Endothelial cell of umbilical vein (primary cell): ENCODE measurements at regions not wholly inside any gene's neighbourhood (a gene's known extent, or its start where the extent isn't known, plus 50 kb on each side); places are given as distances from the start of the nearest gene placed in this dataset.

Source experiments
- BruUV-seq: library from RNA; stranded (reverse); fragments of 400-500 nt; replicated peaks from 2 replicates; lab custom pipeline; 2021; lab: Mats Ljungman, UMichigan
- CTCF ChIA-PET: fragments of 300-600, 350-600 bp; sonication (Branson Sonifier 250); formaldehyde crosslinking; loops from one replicate; lab custom pipeline; 2021; ENCODE audit warnings: antibody characterized with exemption, inconsistent platforms; lab: Charles Lee
- POLR2A ChIA-PET: fragments of 300-600, 350-600 bp; sonication (Branson Sonifier 250); formaldehyde crosslinking; loops from one replicate; lab custom pipeline; 2021; ENCODE audit warnings: antibody characterized with exemption, inconsistent platforms; lab: Charles Lee
- DNase-seq: peaks from one replicate; pipeline ENCODE4 v3.0.0-alpha.2; 2011; ENCODE audit warnings: low read depth, low spot score
- FAIRE-seq: peaks from 2 replicates; lab custom pipeline; 2011; peaks lifted over from hg19 to GRCh38; lab: Jason Lieb, UNC
- H2AFZ ChIP-seq: 2 replicates; pipeline ENCODE4 v1.6.0; 2012; ENCODE audit warnings: low read depth, low read length, control low read depth, inconsistent platforms
- H3K27ac ChIP-seq: 2 replicates; pipeline ENCODE4 v1.5.1; 2011; ENCODE audit warnings: low read depth, mild to moderate bottlenecking, control low read depth, low read length, moderate library complexity; ENCODE audit not compliant: insufficient read depth
- H3K27me3 ChIP-seq, 2 experiments: 2 replicates each; pipeline versions ENCODE4 v1.6.0 to v1.6.1; 2011; ENCODE audit warnings: low read length in 2 of 2, mixed read lengths in 1 of 2; ENCODE audit not compliant: control insufficient read depth in 2 of 2, insufficient read depth in 2 of 2
- H3K36me3 ChIP-seq, 2 experiments: 2 replicates in 1 of 2; 3 replicates in 1 of 2; pipeline ENCODE4 v1.5.1; 2011; ENCODE audit warnings: low read length in 2 of 2, mild to moderate bottlenecking in 1 of 2, moderate library complexity in 1 of 2; ENCODE audit not compliant: control insufficient read depth in 2 of 2, insufficient read depth in 2 of 2; ENCODE audit errors: extremely low read depth in 1 of 2
- H3K4me1 ChIP-seq: 3 replicates; pipeline ENCODE4 v1.5.1; 2011; ENCODE audit warnings: mild to moderate bottlenecking, low read length; ENCODE audit not compliant: control insufficient read depth, insufficient read depth; ENCODE audit errors: extremely low read depth
- H3K4me2 ChIP-seq: 2 replicates; pipeline ENCODE4 v1.6.1; 2011; ENCODE audit warnings: low read length, control low read depth, mixed read lengths; ENCODE audit not compliant: insufficient read depth
- H3K4me3 ChIP-seq, 3 experiments: fragments of 200-600 bp in 1 of 3; sonication (generic), shearing (Covaris generic) in 1 of 3; replicated peaks in 1 of 3; 2 replicates each; pipeline ENCODE4 v1.5.1; 2011 to 2016; ENCODE audit warnings: control low read depth in 3 of 3, low read length in 3 of 3, mild to moderate bottlenecking in 2 of 3, inconsistent platforms in 1 of 3, low read depth in 1 of 3, moderate library complexity in 1 of 3; ENCODE audit not compliant: insufficient read depth in 1 of 3
- H3K79me2 ChIP-seq: 2 replicates; pipeline ENCODE4 v1.6.0; 2012; ENCODE audit warnings: low read length, inconsistent platforms; ENCODE audit not compliant: control insufficient read depth, insufficient read depth
- H3K9ac ChIP-seq: replicated peaks from 2 replicates; pipeline ENCODE3; 2011; ENCODE audit warnings: low read length, control low read depth; ENCODE audit not compliant: insufficient read depth; ENCODE audit errors: extremely low read depth
- H3K9me1 ChIP-seq: replicated peaks from 3 replicates; pipeline ENCODE4 v1.6.0; 2011; ENCODE audit warnings: mild to moderate bottlenecking, low read length; ENCODE audit not compliant: control insufficient read depth, insufficient read depth; ENCODE audit errors: extremely low read depth
- H3K9me3 ChIP-seq: replicated peaks from 2 replicates; pipeline ENCODE4 v1.5.1; 2012; ENCODE audit warnings: low read length, inconsistent platforms; ENCODE audit not compliant: control insufficient read depth, insufficient read depth
- H4K20me1 ChIP-seq: replicated peaks from 2 replicates; pipeline ENCODE3; 2011; ENCODE audit warnings: mild to moderate bottlenecking, low read length; ENCODE audit not compliant: control insufficient read depth, insufficient read depth; ENCODE audit errors: extremely low read depth
- EZH2 ChIP-seq: IDR thresholded peaks from 2 replicates; pipeline ENCODE4 v1.6.1; 2012; ENCODE audit warnings: borderline replicate concordance, low read depth, mild to moderate bottlenecking, moderate library complexity, low read length, inconsistent platforms; ENCODE audit not compliant: severe bottlenecking
- FOS ChIP-seq: IDR thresholded peaks from 2 replicates; pipeline ENCODE4 v1.6.1; 2011; ENCODE audit warnings: mild to moderate bottlenecking, low read length, moderate library complexity, borderline replicate concordance; ENCODE audit not compliant: insufficient read depth
- GATA2 ChIP-seq: IDR thresholded peaks from 2 replicates; pipeline ENCODE4 v1.7.0; 2011; ENCODE audit warnings: low read depth, mild to moderate bottlenecking, moderate library complexity, mixed read lengths, low read length; ENCODE audit not compliant: insufficient read length, insufficient read depth
- JUN ChIP-seq: IDR thresholded peaks from 2 replicates; pipeline ENCODE4 v1.6.1; 2011; ENCODE audit warnings: borderline replicate concordance, low read depth; ENCODE audit not compliant: insufficient read length, insufficient read depth
- MYC ChIP-seq: IDR thresholded peaks from one replicate; pipeline ENCODE4 v1.6.1; 2011; ENCODE audit warnings: mild to moderate bottlenecking, low read depth, low read length
- POLR2A ChIP-seq: IDR thresholded peaks from 2 replicates; pipeline ENCODE4 v1.6.1; 2012; ENCODE audit warnings: low read depth, mild to moderate bottlenecking, control low read depth, low read length
- POLR2AphosphoS5 ChIP-seq: IDR thresholded peaks from 2 replicates; pipeline ENCODE4 v1.6.1; 2012; ENCODE audit warnings: low read depth, mild to moderate bottlenecking, control low read depth, low read length, moderate library complexity; ENCODE audit not compliant: insufficient read depth
- dilution Hi-C: fragments of 300-500 bp; cut with MboI; formaldehyde crosslinking; loops from one replicate; pipeline ENCODE4 v1.15.0; 2019; ENCODE audit warnings: low sequenced_read_pairs; ENCODE audit not compliant: extremely low pct_ligation_motif_present
- intact Hi-C: fragments of 100-400 bp; cut with micrococcal nuclease; formaldehyde crosslinking; loops from one replicate; pipeline ENCODE4 v1.10.0; 2022
- TF ChIP-seq, protein P1 (sequence below): IDR thresholded peaks from 2 replicates; pipeline ENCODE4 v1.6.1; 2011; ENCODE audit not compliant: insufficient read depth, insufficient read length
- TF ChIP-seq, protein P2 (sequence below), 2 donors: IDR thresholded peaks; 1 replicate in 1 of 2; 2 replicates in 1 of 2; pipeline ENCODE4 v1.5.1; 2011; ENCODE audit warnings: low read length in 2 of 2, mild to moderate bottlenecking in 2 of 2, moderate library complexity in 2 of 2, control low read depth in 1 of 2, inconsistent platforms in 1 of 2, low read depth in 1 of 2; ENCODE audit not compliant: insufficient read depth in 1 of 2; ENCODE audit errors: extremely low read depth in 1 of 2

DNA sequence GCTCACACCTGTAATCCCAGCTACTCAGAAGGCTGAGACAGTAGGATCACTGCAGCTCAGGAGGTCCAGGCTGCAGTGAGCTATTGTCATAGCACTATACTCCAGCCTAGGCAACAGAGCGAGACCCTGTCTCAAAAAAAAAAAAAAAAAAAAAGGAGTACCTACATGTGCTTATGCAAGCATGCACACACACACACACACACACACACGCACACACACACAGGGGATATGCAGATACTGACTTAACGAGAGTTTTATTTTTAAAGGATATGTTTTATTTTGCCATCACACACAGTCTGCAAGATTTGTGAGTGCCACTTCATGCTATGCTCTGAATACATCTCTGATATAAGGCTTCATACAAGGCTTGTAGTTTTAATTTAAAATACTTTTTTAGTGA is 479.3 kb downstream of the NEBL start:
- H3K36me3 ChIP-seq, result no peaks in the 10 kb centered on the region
- FAIRE-seq (no peak), DNase-seq (no peak)
- CTCF ChIA-PET, result no interaction called here
- no peaks in the 10 kb centered on the region for H4K20me1 ChIP-seq
- POLR2A ChIA-PET, result no interaction called here
- H3K79me2 ChIP-seq, result no peaks in the 10 kb centered on the region
- intact Hi-C loops, result no loop called here
- no TSS peak for BruUV-seq
- no peak overlapping the region for H3K9ac ChIP-seq
- TF ChIP-seq POLR2A, result no peak
- no peak for TF ChIP-seq EZH2
- TF ChIP-seq, protein P1, sequence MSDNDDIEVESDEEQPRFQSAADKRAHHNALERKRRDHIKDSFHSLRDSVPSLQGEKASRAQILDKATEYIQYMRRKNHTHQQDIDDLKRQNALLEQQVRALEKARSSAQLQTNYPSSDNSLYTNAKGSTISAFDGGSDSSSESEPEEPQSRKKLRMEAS, result no peak
- no peak for TF ChIP-seq POLR2AphosphoS5
- no peak for TF ChIP-seq MYC
- TF ChIP-seq JUN, result no peak
- no peak for TF ChIP-seq GATA2
- H3K9me1 ChIP-seq, result no peaks in the 10 kb centered on the region
- H2AFZ ChIP-seq, result no peak overlapping the region
- H3K27ac ChIP-seq, result no peak overlapping the region
- H3K9me3 ChIP-seq, result no peaks in the 10 kb centered on the region
- dilution Hi-C loops, result no loop called here
- H3K4me2 ChIP-seq, result no peak overlapping the region
- H3K27me3 ChIP-seq, result no peaks in the 10 kb centered on the region
- no peaks in the 10 kb centered on the region for H3K4me1 ChIP-seq
- no peak overlapping the region for H3K4me3 ChIP-seq

DNA sequence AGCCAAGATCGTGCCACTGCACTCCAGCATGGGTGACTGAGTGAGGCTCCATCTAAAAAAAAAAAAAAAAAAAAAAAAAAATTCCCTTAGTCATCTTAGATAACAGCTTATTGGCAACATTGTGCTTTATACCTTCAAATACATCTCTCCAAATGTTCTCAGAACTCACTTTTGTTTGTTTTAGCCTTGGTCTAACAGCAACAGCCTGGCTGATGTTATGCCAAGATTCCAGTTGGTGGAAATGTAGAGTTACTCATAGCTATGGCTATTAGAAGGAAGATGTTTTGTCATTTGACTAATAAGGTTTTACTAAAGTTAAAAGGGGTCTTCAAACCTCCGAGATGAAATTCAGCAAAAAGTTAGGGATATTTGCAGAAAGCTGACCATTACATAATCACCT is 481.4 kb downstream of the NEBL start:
- no peak overlapping the region for H3K4me3 ChIP-seq
- dilution Hi-C loops, result no loop called here
- no peaks in the 10 kb centered on the region for H3K36me3 ChIP-seq
- H3K9me3 ChIP-seq, result no peaks in the 10 kb centered on the region
- CTCF ChIA-PET, result no interaction called here
- no peaks in the 10 kb centered on the region for H3K4me1 ChIP-seq
- no peak overlapping the region for H3K27ac ChIP-seq
- no peaks in the 10 kb centered on the region for H4K20me1 ChIP-seq
- no peak overlapping the region for H3K9ac ChIP-seq
- TF ChIP-seq JUN (no peak), GATA2 (no peak), POLR2A (no peak), FOS (no peak), POLR2AphosphoS5 (no peak), MYC (no peak), EZH2 (no peak)
- TF ChIP-seq, protein P2, sequence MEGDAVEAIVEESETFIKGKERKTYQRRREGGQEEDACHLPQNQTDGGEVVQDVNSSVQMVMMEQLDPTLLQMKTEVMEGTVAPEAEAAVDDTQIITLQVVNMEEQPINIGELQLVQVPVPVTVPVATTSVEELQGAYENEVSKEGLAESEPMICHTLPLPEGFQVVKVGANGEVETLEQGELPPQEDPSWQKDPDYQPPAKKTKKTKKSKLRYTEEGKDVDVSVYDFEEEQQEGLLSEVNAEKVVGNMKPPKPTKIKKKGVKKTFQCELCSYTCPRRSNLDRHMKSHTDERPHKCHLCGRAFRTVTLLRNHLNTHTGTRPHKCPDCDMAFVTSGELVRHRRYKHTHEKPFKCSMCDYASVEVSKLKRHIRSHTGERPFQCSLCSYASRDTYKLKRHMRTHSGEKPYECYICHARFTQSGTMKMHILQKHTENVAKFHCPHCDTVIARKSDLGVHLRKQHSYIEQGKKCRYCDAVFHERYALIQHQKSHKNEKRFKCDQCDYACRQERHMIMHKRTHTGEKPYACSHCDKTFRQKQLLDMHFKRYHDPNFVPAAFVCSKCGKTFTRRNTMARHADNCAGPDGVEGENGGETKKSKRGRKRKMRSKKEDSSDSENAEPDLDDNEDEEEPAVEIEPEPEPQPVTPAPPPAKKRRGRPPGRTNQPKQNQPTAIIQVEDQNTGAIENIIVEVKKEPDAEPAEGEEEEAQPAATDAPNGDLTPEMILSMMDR (IDR thresholded peaks at IDR 0.05; ENCODE audit: extremely low read depth in 1 of 2, insufficient read depth in 1 of 2, low read depth in 1 of 2, low read length in 2 of 2), result no peak
- TF ChIP-seq, protein P1, result no peak
- intact Hi-C loops, result no loop called here
- H2AFZ ChIP-seq, result no peak overlapping the region
- no TSS peak for BruUV-seq
- H3K79me2 ChIP-seq, result no peaks in the 10 kb centered on the region
- FAIRE-seq (no peak), DNase-seq (no peak)
- H3K9me1 ChIP-seq, result no peaks in the 10 kb centered on the region
- POLR2A ChIA-PET, result no interaction called here
- H3K27me3 ChIP-seq, result no peaks in the 10 kb centered on the region
- H3K4me2 ChIP-seq, result no peak overlapping the region
